ENCODE measurements at regions not wholly inside any gene's neighbourhood (a gene's known extent, or its start where the extent isn't known, plus 50 kb on each side); places are given as distances from the start of the nearest gene placed in this dataset.
"Not testable (repeated sequence)": the region's sequence is repeated elsewhere in the genome, so short reads cannot be mapped to it uniquely, and the experiment has no call there.

GRCh38 chr7:132030883-132031282, 474.5 kb upstream of the PODXL start:
- no peak for DNase-seq (ENCODE audit: low read depth in 3 of 3, low spot score in 1 of 3)

GRCh38 chr7:132030086-132030568, 473.7 kb upstream of the PODXL start:
- no peak for DNase-seq (ENCODE audit: low read depth in 3 of 3, low spot score in 1 of 3)

- DNase-seq (ENCODE audit: low read depth in 3 of 3, low spot score in 1 of 3), result no peak
Observed at GRCh38 chr7:132029369-132030085, 473.1 kb upstream of the PODXL start.

- DNase-seq (ENCODE audit: low read depth in 3 of 3, low spot score in 1 of 3), result no peak
Observed at GRCh38 chr7:132028144-132028920, 471.9 kb upstream of the PODXL start.

GRCh38 chr7:132024290-132024689, 467.9 kb upstream of the PODXL start:
- DNase-seq (ENCODE audit: low read depth in 3 of 3, low spot score in 1 of 3), result no peak

GRCh38 chr7:132023466-132023865, 467.0 kb upstream of the PODXL start:
- no peak for DNase-seq (ENCODE audit: low read depth in 3 of 3, low spot score in 1 of 3)

GRCh38 chr7:132022188-132022587, 465.8 kb upstream of the PODXL start:
- DNase-seq (ENCODE audit: low read depth in 3 of 3, low spot score in 1 of 3), result no peak

- no peak for DNase-seq (ENCODE audit: low read depth in 3 of 3, low spot score in 1 of 3)
Observed at GRCh38 chr7:132019703-132020102, 463.3 kb upstream of the PODXL start.

- no peak for DNase-seq (ENCODE audit: low read depth in 3 of 3, low spot score in 1 of 3)
Observed at GRCh38 chr7:132009778-132010177, 453.4 kb upstream of the PODXL start.

- DNase-seq (ENCODE audit: low read depth in 3 of 3, low spot score in 1 of 3), result no peak
Observed at GRCh38 chr7:132004529-132004928, 448.1 kb upstream of the PODXL start.

GRCh38 chr7:132002343-132002968, 446.0 kb upstream of the PODXL start:
- DNase-seq (ENCODE audit: low read depth in 3 of 3, low spot score in 1 of 3), result no peak

GRCh38 chr7:132001146-132001545, 444.7 kb upstream of the PODXL start:
- DNase-seq (ENCODE audit: low read depth in 3 of 3, low spot score in 1 of 3), result no peak

- no peak for DNase-seq (ENCODE audit: low read depth in 3 of 3, low spot score in 1 of 3)
Observed at GRCh38 chr7:131999193-131999592, 442.8 kb upstream of the PODXL start.

- DNase-seq (ENCODE audit: low read depth in 3 of 3, low spot score in 1 of 3), result no peak
Observed at GRCh38 chr7:131995324-131995723, 438.9 kb upstream of the PODXL start.

- not testable (repeated sequence) for DNase-seq (ENCODE audit: low read depth in 3 of 3, low spot score in 1 of 3)
Observed at GRCh38 chr7:131981069-131981468, 424.6 kb upstream of the PODXL start.

GRCh38 chr7:131978118-131978517, 421.7 kb upstream of the PODXL start:
- not testable (repeated sequence) for DNase-seq (ENCODE audit: low read depth in 3 of 3, low spot score in 1 of 3)

GRCh38 chr7:131976411-131976810, 420.0 kb upstream of the PODXL start:
- DNase-seq (ENCODE audit: low read depth in 3 of 3, low spot score in 1 of 3), result no peak

- DNase-seq (ENCODE audit: low read depth in 3 of 3, low spot score in 1 of 3), result no peak
Observed at GRCh38 chr7:131974671-131975070, 418.2 kb upstream of the PODXL start.

- DNase-seq (ENCODE audit: low read depth in 3 of 3, low spot score in 1 of 3), result no peak
Observed at GRCh38 chr7:131972251-131972650, 415.8 kb upstream of the PODXL start.

- no peak for DNase-seq (ENCODE audit: low read depth in 3 of 3, low spot score in 1 of 3)
Observed at GRCh38 chr7:131970602-131971001, 414.2 kb upstream of the PODXL start.

GRCh38 chr7:131969560-131969959, 413.1 kb upstream of the PODXL start:
- no peak for DNase-seq (ENCODE audit: low read depth in 3 of 3, low spot score in 1 of 3)

- no peak for DNase-seq (ENCODE audit: low read depth in 3 of 3, low spot score in 1 of 3)
Observed at GRCh38 chr7:131967216-131967730, 410.8 kb upstream of the PODXL start.

All from stimulated activated CD4-positive, alpha-beta T cell treated with anti-CD3 and anti-CD28 coated beads, TNF-alpha, amount 100 ng/mL, for 1 hour (primary cell).